Colonic mucosa (tissue), 4 donors: ENCODE measurements at regions not wholly inside any gene's neighbourhood (a gene's known extent, or its start where the extent isn't known, plus 50 kb on each side); places are given as distances from the start of the nearest gene placed in this dataset.

ENCODE experiments used
- DNase-seq: peaks from one replicate; pipeline ENCODE4 v3.0.0-alpha.2; 2020
- H3K27ac ChIP-seq: fragments of 200-600 bp; one replicate; pipeline ENCODE4 v1.8.0; 2021
- H3K27me3 ChIP-seq: fragments of 200-600 bp; one replicate; pipeline ENCODE4 v1.8.0; 2021
- H3K36me3 ChIP-seq: fragments of 200-600 bp; one replicate; pipeline ENCODE4 v1.8.0; 2021
- H3K4me1 ChIP-seq: fragments of 200-600 bp; one replicate; pipeline ENCODE4 v1.8.0; 2021; ENCODE audit warnings: mild to moderate bottlenecking
- H3K4me3 ChIP-seq: fragments of 200-600 bp; one replicate; pipeline ENCODE4 v1.8.0; 2021
- H3K9ac ChIP-seq, 2 donors: one replicate each; pipeline ENCODE4 v1.7.0; 2013; ENCODE audit warnings: control low read depth in 2 of 2, low read depth in 2 of 2, low read length in 2 of 2
- H3K9me3 ChIP-seq: fragments of 200-600 bp; one replicate; pipeline ENCODE4 v1.8.0; 2021
- CTCF ChIP-seq: fragments of 200-600 bp; IDR thresholded peaks from one replicate; pipeline ENCODE4 v1.8.0; 2022; ENCODE audit warnings: antibody characterized with exemption, mild to moderate bottlenecking
- intact Hi-C: fragments of 100-400 bp; cut with DNase I; formaldehyde crosslinking; loops from one replicate; pipeline ENCODE4 v1.14.1; 2022
- donor health status: healthy.
- donor health status: DM: no; HTN: no; CAD: no.
- donor health status: DM: no; HTN: no; CAD: no.

GRCh38 chr3:176927706-176928581 is 269.3 kb downstream of the TBL1XR1 start:
- Histone ChIP-seq H3K4me3 (no peak overlapping the region), H3K9ac (no peak overlapping the region), H3K9me3 (no peaks in the 10 kb centered on the region), H3K36me3 (no peaks in the 10 kb centered on the region), H3K4me1 (no peaks in the 10 kb centered on the region), H3K27ac (no peak overlapping the region), H3K27me3 (no peaks in the 10 kb centered on the region)
- no peak for TF ChIP-seq CTCF
- intact Hi-C loops, result no loop called here
- DNase-seq, result no peak

GRCh38 chr3:176927280-176927679 is 270.0 kb downstream of the TBL1XR1 start:
- DNase-seq, result no peak
- intact Hi-C loops, result no loop called here

GRCh38 chr3:176926688-176927087 is 270.6 kb downstream of the TBL1XR1 start:
- intact Hi-C loops, result no loop called here
- TF ChIP-seq CTCF, result no peak
- Histone ChIP-seq H3K36me3 (no peaks in the 10 kb centered on the region), H3K27me3 (no peaks in the 10 kb centered on the region), H3K9me3 (no peaks in the 10 kb centered on the region), H3K4me1 (no peaks in the 10 kb centered on the region), H3K9ac (no peak overlapping the region), H3K27ac (no peak overlapping the region), H3K4me3 (no peak overlapping the region)
- no peak for DNase-seq

More at GRCh38 chr3:176927280-176927679, 270.0 kb downstream of the TBL1XR1 start:
- Histone ChIP-seq H3K9me3 (no peaks in the 10 kb centered on the region), H3K27me3 (no peaks in the 10 kb centered on the region), H3K36me3 (no peaks in the 10 kb centered on the region), H3K4me3 (no peak overlapping the region), H3K27ac (no peak overlapping the region), H3K9ac (no peak overlapping the region), H3K4me1 (no peaks in the 10 kb centered on the region)
- no peak for TF ChIP-seq CTCF

GRCh38 chr3:176926034-176926433 is 271.2 kb downstream of the TBL1XR1 start:
- DNase-seq, result no peak
- H3K36me3 ChIP-seq, result no peaks in the 10 kb centered on the region
- H3K4me1 ChIP-seq, result peaks cover 4% of the 10 kb centered on the region
- H3K9ac ChIP-seq, result no peak overlapping the region
- H3K27ac ChIP-seq, result no peak overlapping the region
- TF ChIP-seq CTCF, result no peak
- intact Hi-C loops, result no loop called here
- H3K27me3 ChIP-seq, result no peaks in the 10 kb centered on the region
- H3K9me3 ChIP-seq, result no peaks in the 10 kb centered on the region
- no peak overlapping the region for H3K4me3 ChIP-seq

- Histone ChIP-seq H3K4me3 (no peak overlapping the region), H3K36me3 (no peaks in the 10 kb centered on the region), H3K27ac (no peak overlapping the region), H3K9ac (no peak overlapping the region), H3K9me3 (no peaks in the 10 kb centered on the region), H3K27me3 (no peaks in the 10 kb centered on the region), H3K4me1 (peaks cover 4% of the 10 kb centered on the region)
- no peak for TF ChIP-seq CTCF
- DNase-seq, result no peak
- intact Hi-C loops, result no loop called here
Measured at GRCh38 chr3:176920766-176921160, 276.5 kb downstream of the TBL1XR1 start.
